HepG2 (cell line): ENCODE measurements at regions not wholly inside any gene's neighbourhood (a gene's known extent, or its start where the extent isn't known, plus 50 kb on each side); places are given as distances from the start of the nearest gene placed in this dataset.

ENCODE experiments used
- ATAC-seq: fragments of 200-7000 bp; cut with Tn5 transposase; 3 replicates; pipeline ENCODE4 v1.9.1; 2020; ENCODE audit warnings: mild to moderate bottlenecking, moderate library complexity
- BruUV-seq: library from RNA; stranded (reverse); fragments of 400-500 nt; replicated peaks from 2 replicates; lab custom pipeline; 2021; lab: Mats Ljungman, UMichigan
- CTCF ChIA-PET: fragments of 300-600 bp; formaldehyde crosslinking; extraction: SDS; loops from one replicate; lab custom pipeline; 2021; ENCODE audit warnings: low total read pairs, inconsistent platforms, low intra/inter-chr PET ratio; lab: Yijun Ruan, JAX
- POLR2A ChIA-PET: fragments of 350-600 bp; sonication (Branson Sonifier 250); formaldehyde crosslinking; loops from one replicate; lab custom pipeline; 2020; ENCODE audit warnings: antibody characterized with exemption, inconsistent platforms; lab: Yijun Ruan, JAX
- DNase-seq: peaks from one replicate; pipeline ENCODE4 v3.0.0-alpha.2; 2015; ENCODE audit warnings: low spot score
- FAIRE-seq: peaks from 3 replicates; lab custom pipeline; 2011; peaks lifted over from hg19 to GRCh38; lab: Jason Lieb, UNC
- H2AFZ ChIP-seq: one replicate; pipeline ENCODE4 v1.6.1; 2011; ENCODE audit warnings: low read length, inconsistent platforms
- H3K27ac ChIP-seq: fragments of 300-600 bp; 3 replicates; pipeline ENCODE4 v1.8.0; 2011; ENCODE audit warnings: mixed run types, mild to moderate bottlenecking, mixed read lengths, low read length, inconsistent platforms; ENCODE audit not compliant: insufficient read depth; ENCODE audit errors: extremely low read length
- H3K27me3 ChIP-seq, 2 experiments: fragments of 200-600 bp in 1 of 2; 2 replicates in 1 of 2; 3 replicates in 1 of 2; pipeline versions ENCODE4 v1.6.0 to v1.8.0; 2011; ENCODE audit warnings: low read length in 2 of 2, mild to moderate bottlenecking in 2 of 2, moderate library complexity in 2 of 2, inconsistent platforms in 1 of 2; ENCODE audit not compliant: insufficient read depth in 2 of 2, control insufficient read depth in 1 of 2
- H3K36me3 ChIP-seq, 2 experiments: fragments of 200-600 bp in 1 of 2; replicated peaks in 1 of 2; 2 replicates in 1 of 2; 3 replicates in 1 of 2; pipeline versions ENCODE4 v1.5.1 to v1.8.0; 2011; ENCODE audit warnings: low read length in 2 of 2, inconsistent platforms in 1 of 2; ENCODE audit not compliant: insufficient read depth in 2 of 2, control insufficient read depth in 1 of 2
- H3K4me1 ChIP-seq: 2 replicates; pipeline ENCODE4 v1.5.1; 2012; ENCODE audit warnings: low read length, inconsistent platforms; ENCODE audit not compliant: insufficient read depth
- H3K4me2 ChIP-seq: 2 replicates; pipeline ENCODE4 v1.6.0; 2011; ENCODE audit warnings: low read depth, low read length, inconsistent platforms
- H3K4me3 ChIP-seq, 3 experiments: fragments of 200-600 bp in 1 of 3; sonication (generic), shearing (Covaris generic) in 1 of 3; replicated peaks in 1 of 3; 2 replicates each; pipeline ENCODE4 v1.5.1; 2011 to 2016; ENCODE audit warnings: low read length in 3 of 3, inconsistent platforms in 2 of 3, low read depth in 2 of 3, mild to moderate bottlenecking in 2 of 3, control low read depth in 1 of 3, mixed read lengths in 1 of 3; ENCODE audit not compliant: insufficient read depth in 1 of 3
- H3K79me2 ChIP-seq: one replicate; pipeline ENCODE4 v1.6.1; 2011; ENCODE audit warnings: low read length, inconsistent platforms; ENCODE audit not compliant: insufficient read depth
- H3K9ac ChIP-seq: 2 replicates; pipeline ENCODE4 v1.6.0; 2011; ENCODE audit warnings: mild to moderate bottlenecking, low read depth, low read length, inconsistent platforms; ENCODE audit not compliant: insufficient read depth
- H3K9me3 ChIP-seq: 2 replicates; pipeline ENCODE4 v1.5.1; 2012; ENCODE audit warnings: mild to moderate bottlenecking, low read length
- H4K20me1 ChIP-seq: 2 replicates; pipeline ENCODE4 v1.6.0; 2011; ENCODE audit warnings: inconsistent platforms, mild to moderate bottlenecking, low read length, moderate library complexity; ENCODE audit not compliant: insufficient read depth
- JDP2 ChIP-seq: sonication (generic); formaldehyde crosslinking; IDR thresholded peaks from 2 replicates; pipeline ENCODE4 v1.8.1; 2022; ENCODE audit warnings: missing genetic modification reagents, borderline replicate concordance
- MYNN ChIP-seq: sonication (generic); formaldehyde crosslinking; IDR thresholded peaks from 2 replicates; pipeline ENCODE4 v1.4.0; 2020; ENCODE audit warnings: mild to moderate bottlenecking, low read depth, missing genetic modification reagents
- ZBTB46 ChIP-seq: sonication (generic); formaldehyde crosslinking; IDR thresholded peaks from 2 replicates; pipeline ENCODE4 v1.4.0; 2020; ENCODE audit warnings: mild to moderate bottlenecking, missing genetic modification reagents, borderline replicate concordance
- WGBS: methylation state at CpG from one replicate; pipeline ENCODE4 v1.1.6; 2017; ENCODE audit warnings: low lambda C conversion rate; 5-methylcytosine and 5-hydroxymethylcytosine counted together
- in situ Hi-C: cut with HindIII; loops from 2 replicates; pipeline ENCODE4 v1.10.0; 2017; ENCODE audit warnings: low pct_unique_long_range_greater_than_20kb; ENCODE audit not compliant: extremely low pct_ligation_motif_present
- intact Hi-C: fragments of 100-400 bp; cut with micrococcal nuclease; formaldehyde crosslinking; loops from one replicate; pipeline ENCODE4 v1.10.0; 2022; ENCODE audit not compliant: unreplicated experiment
- TF ChIP-seq, protein P1 (sequence below): sonication (generic); formaldehyde crosslinking; IDR thresholded peaks from 2 replicates; pipeline ENCODE4 v1.4.0; 2020; ENCODE audit warnings: missing genetic modification reagents
- TF ChIP-seq, protein P2 (sequence below): sonication (generic); formaldehyde crosslinking; IDR thresholded peaks from 2 replicates; pipeline ENCODE4 v1.5.1; 2020; ENCODE audit warnings: missing genetic modification reagents, mild to moderate bottlenecking, borderline replicate concordance

GRCh38 chr1:188903241-188903640, 1574.4 kb downstream of the BRINP3 start (continued):
- TF ChIP-seq, protein P1, sequence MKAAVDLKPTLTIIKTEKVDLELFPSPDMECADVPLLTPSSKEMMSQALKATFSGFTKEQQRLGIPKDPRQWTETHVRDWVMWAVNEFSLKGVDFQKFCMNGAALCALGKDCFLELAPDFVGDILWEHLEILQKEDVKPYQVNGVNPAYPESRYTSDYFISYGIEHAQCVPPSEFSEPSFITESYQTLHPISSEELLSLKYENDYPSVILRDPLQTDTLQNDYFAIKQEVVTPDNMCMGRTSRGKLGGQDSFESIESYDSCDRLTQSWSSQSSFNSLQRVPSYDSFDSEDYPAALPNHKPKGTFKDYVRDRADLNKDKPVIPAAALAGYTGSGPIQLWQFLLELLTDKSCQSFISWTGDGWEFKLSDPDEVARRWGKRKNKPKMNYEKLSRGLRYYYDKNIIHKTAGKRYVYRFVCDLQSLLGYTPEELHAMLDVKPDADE (CRISPR knock-in tag) = no peak
- TF ChIP-seq MYNN (CRISPR knock-in tag) (no peak), ZBTB46 (CRISPR knock-in tag) (no peak)

GRCh38 chr1:188904201-188904600, 1573.5 kb downstream of the BRINP3 start:
- ChIA-PET CTCF (no interaction called here), POLR2A (no interaction called here)
- ATAC-seq (no peak), DNase-seq (no peak), FAIRE-seq (no peak)
- H3K4me2 ChIP-seq = no peak overlapping the region
- H3K27me3 ChIP-seq = no peaks in the 10 kb centered on the region
- H3K79me2 ChIP-seq = no peaks in the 10 kb centered on the region
- no peak overlapping the region for H3K9ac ChIP-seq
- WGBS = 21% methylated on average over 2 of the region's 2 CpGs
- H3K4me1 ChIP-seq = no peaks in the 10 kb centered on the region
- no peaks in the 10 kb centered on the region for H4K20me1 ChIP-seq
- BruUV-seq = no TSS peak
- TF ChIP-seq JDP2 (CRISPR knock-in tag) = no peak
- TF ChIP-seq, protein P2, sequence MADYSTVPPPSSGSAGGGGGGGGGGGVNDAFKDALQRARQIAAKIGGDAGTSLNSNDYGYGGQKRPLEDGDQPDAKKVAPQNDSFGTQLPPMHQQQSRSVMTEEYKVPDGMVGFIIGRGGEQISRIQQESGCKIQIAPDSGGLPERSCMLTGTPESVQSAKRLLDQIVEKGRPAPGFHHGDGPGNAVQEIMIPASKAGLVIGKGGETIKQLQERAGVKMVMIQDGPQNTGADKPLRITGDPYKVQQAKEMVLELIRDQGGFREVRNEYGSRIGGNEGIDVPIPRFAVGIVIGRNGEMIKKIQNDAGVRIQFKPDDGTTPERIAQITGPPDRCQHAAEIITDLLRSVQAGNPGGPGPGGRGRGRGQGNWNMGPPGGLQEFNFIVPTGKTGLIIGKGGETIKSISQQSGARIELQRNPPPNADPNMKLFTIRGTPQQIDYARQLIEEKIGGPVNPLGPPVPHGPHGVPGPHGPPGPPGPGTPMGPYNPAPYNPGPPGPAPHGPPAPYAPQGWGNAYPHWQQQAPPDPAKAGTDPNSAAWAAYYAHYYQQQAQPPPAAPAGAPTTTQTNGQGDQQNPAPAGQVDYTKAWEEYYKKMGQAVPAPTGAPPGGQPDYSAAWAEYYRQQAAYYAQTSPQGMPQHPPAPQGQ (CRISPR knock-in tag) = no peak
- no peak overlapping the region for H3K4me3 ChIP-seq
- H3K27ac ChIP-seq = no peak overlapping the region
- intact Hi-C loops (no loop called here), in situ Hi-C loops (no loop called here)
- H3K36me3 ChIP-seq = no peaks in the 10 kb centered on the region
- H3K9me3 ChIP-seq = no peaks in the 10 kb centered on the region
- H2AFZ ChIP-seq = no peak overlapping the region
